ENCODE measurements at regions not wholly inside any gene's neighbourhood (a gene's known extent, or its start where the extent isn't known, plus 50 kb on each side); places are given as distances from the start of the nearest gene placed in this dataset.
"Not testable (repeated sequence)": the region's sequence is repeated elsewhere in the genome, so short reads cannot be mapped to it uniquely, and the experiment has no call there.

- no peak for DNase-seq
Measured at GRCh38 chr5:51034222-51034901, 348.9 kb upstream of the ISL1 start.

- no peak for DNase-seq
Measured at GRCh38 chr5:51039424-51040329, 343.6 kb upstream of the ISL1 start.

- DNase-seq = no peak
Measured at GRCh38 chr5:51043745-51044144, 339.5 kb upstream of the ISL1 start.

GRCh38 chr5:51047369-51047768, 335.9 kb upstream of the ISL1 start:
- DNase-seq = no peak

DNA sequence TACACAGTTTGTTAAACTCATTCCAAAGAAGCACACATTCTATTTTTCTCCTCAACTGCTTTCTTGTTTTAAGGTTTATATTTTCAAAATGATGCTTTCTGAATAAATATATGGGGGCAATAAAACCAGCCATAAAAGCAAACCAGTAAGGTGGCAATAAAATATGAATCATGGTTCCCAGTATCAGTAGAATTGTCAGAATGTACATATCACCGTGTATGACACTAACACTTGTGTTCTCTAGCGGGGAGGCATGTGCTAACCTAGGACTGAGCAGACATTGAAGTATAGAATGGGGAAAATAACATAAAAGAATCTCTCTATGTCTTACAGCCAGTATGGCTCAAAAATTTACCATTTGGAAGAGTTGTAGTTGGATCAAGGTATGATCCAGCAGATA, 329.9 kb upstream of the ISL1 start:
- no peak for DNase-seq

GRCh38 chr5:51060953-51061352, 322.3 kb upstream of the ISL1 start:
- no peak for DNase-seq

GRCh38 chr5:51072937-51073336, 310.3 kb upstream of the ISL1 start:
- no peak for DNase-seq

DNA sequence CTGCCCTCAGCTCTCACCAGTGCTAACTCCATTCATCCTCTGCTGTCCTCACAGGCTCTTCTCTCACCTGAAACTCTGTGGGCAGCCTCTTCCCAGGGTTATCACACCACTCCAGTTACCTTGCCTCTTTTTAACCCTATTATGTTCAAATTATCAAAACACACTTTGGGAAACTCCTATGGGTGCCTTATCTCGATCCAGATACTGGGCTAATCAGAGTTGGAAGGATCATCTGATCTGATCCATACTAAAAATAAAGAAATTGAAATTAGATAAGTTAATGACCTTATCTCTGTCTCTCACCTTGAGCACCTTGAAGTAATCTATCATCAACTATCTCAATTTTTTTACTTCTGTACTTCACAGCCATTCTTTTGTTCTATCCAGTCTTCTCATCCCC, 300.5 kb upstream of the ISL1 start:
- no peak for DNase-seq

GRCh38 chr5:51091816-51092215, 291.4 kb upstream of the ISL1 start:
- no peak for DNase-seq

DNA sequence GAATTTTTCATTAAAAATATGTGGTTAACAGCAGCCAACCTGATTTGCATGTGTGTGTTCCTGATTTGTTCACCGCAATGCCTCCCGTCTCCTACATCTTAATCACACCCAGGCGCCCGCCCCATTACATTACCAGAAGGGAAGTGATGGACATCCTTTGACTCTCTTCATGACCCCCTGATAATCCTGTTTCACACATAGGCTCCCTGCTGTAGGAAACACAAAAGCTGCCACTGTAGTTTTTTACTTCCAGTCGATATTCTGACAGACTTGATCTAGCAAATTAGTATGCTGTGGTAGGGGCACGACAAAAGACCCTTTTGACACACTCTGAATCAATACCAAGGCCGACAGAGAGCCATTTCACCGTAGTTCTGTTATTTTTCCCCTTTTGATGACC, 287.8 kb upstream of the ISL1 start:
- DNase-seq = no peak

DNA sequence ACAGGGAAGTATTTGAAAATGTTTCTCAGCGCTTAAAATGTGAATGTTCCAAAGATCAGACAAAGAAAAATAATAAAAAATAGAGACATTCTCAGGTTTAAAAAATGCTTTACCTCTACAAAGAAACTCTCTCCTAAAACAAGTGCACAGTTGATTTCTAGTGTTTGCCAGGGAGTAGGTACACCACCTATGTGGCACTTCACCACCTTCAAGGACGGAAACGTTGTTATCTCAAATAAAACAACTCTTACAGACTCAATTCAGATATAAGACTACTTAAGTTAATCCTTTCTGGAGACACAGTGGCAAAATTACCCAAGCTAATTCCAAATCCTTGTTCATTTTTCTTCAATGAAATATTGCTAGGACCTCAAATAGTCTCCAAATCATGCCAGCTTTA, 286.4 kb upstream of the ISL1 start:
- no peak for DNase-seq

DNA sequence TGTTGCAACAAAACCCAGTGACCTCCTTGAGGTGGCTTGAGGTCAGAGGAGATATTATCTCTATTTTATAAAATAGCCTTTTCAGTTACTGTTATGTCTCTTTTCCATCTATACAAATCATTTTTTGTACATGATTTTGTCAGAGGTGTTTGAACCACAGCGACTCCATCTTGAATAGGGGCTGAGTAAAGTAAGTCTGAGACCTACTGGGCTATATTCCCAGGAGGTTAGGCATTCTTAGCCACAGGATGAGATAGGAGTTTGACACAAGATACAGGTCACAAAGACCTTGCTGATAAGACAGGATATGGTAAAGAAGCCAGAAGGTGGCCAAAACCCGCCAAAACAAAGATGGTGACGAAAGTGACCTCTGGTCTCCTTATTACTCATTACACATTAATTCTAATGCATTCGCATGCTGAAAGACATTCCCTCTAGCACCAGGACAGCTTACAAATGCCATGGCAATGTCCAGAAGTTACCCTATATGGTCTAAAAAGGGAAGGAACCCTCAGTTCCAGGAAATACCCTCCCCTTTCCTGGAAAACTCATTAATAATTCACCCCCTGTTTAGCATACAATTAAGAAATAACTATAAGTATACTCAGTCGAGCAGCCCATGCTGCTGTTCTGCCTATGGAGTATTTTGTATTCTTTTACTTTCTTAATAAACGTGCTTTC, 283.9 kb upstream of the ISL1 start:
- DNase-seq = no peak

- DNase-seq = no peak
Measured at GRCh38 chr5:51104556-51104955, 278.7 kb upstream of the ISL1 start.

DNA sequence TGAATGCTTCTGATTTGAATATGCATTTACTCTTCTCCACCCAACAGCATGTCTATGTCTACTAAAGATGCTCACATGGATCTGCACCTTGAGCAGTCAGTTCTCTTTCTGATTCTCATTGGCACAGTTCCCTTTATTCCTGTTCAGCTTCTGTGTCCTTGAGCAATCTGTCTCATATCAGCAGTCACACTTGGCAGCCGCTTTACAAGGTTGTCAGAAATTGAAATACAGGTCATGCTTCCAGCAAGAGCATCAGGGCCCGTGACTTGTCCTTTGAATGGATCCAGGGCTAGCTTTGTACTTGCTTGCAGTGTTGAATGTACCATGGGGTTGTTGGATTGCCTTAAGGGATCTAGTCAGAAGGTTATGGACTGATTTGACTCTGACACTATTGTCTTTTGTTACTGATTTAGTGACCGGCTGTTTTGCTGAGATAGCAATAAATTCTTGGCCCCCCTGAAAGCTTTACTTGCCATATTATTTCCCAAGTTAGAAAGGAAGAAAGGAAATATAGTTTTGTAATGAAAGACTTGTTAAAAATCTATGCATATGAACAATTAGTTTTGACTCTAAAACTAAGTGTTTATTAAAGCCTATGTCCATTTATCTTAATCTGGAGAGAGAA, 273.4 kb upstream of the ISL1 start:
- no peak for DNase-seq

DNA sequence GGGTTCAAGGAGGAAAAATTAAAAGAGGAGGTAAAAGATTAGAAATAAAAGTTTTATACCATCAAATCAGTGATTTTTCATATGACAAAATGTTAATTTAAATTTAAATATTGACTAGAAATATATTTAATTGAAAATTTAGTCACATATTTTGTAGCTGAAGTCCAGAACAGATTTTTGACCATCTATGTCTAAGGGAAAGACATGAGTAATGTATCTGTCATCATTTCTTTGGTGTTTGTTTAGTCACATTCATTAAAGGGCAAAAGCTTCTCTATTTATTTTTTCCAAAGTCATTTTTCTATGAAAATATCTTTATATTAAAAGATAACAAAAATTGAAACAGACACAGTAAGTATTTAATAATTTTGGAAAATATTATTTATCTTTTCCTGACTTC, 252.0 kb upstream of the ISL1 start:
- no peak for DNase-seq

DNA sequence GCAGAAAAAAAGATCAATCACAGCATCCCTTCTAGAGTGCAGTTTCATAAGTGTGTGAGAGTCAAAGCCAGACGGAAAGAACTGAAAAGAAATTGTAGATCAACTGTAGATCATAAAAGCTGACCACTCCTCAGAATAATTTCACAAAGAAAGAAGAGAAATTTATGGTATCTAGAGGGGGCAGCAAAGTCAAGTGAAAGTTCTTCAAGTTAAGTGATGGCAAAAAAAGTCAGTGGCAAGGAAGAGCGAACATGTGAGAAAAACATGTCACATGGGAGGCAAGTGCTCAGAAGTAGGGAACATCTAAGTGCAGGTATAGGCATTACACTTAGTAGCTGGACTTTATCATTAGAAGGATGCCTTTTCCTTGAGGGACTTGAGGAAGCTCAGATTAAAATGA, 245.1 kb upstream of the ISL1 start:
- DNase-seq = no peak

DNA sequence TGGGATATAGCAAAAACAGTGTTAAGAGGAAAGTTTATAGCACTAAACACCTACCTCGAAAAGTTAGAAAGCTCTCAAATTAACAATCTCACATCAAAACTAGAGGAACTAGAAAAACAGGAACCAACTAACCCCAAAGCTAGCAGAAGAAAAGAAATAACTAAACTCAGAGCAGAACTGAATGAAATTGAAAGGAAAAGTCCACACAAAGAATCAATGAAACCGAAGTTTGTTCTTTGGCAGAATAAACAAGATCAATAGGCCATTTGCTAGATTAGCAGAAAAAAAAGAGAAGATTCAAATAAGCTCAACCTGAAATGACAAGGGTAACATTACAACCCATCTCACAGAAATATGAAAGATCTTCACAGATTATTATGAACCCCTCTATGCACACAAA, 234.8 kb upstream of the ISL1 start:
- no peak for DNase-seq

DNA sequence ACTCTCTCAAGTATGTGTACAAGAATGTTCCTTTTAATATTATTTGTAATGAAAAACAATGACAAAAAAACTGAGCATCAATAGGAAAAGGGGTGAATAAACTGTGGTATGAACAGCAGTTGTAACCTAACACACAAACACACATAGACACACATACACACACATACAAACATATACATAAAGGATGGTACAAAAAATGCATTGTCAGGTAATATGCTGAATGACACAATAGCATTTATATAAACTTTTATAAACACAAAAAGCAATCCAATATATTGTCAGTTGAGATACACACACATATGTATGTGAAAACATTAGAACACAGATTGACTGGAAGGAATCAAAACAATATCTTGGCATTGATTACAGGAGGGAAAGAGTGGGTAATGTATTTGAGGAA, 227.0 kb upstream of the ISL1 start:
- DNase-seq = no peak

DNA sequence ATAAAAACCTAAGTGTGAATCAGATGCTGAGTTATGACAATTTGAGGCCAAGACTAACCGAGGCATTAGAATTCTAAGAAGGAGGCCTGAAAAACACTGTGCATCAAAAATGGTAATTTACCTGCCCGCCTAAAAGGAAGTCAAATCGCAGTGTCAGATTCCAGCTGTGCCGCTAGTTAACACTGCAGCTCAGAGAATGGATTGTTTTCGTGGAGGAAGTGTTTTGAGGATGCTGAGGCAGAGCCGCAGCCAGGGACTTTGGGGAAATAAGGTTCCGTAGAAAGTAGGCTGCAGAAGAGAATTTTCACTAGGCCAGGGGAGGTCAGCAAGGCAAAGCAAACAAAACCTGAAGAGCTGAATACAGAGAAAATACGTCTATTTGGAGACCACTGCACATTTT, 226.4 kb upstream of the ISL1 start:
- DNase-seq = no peak

DNA sequence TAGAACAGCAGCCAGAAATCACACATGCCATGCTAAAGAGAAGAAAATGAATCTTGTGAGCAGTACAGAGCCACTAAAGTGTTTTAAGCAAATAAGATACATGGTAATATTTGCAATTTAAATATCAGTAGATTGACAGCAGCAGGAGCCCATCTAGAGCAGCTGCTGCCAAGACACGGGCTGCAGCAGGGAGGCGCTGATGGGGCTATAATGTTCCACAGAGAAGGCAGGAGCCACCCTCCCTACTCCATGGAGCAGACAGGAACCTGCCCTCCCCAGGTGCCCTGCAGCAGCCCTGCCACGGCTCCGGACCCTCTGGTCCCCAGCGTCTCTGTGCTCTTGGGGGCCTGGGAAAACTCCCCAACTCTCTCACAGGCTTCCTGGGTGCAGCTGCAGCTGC, 224.1 kb upstream of the ISL1 start:
- DNase-seq = no peak

GRCh38 chr5:51159606-51160005, 223.6 kb upstream of the ISL1 start:
- no peak for DNase-seq

- DNase-seq = no peak
Measured at GRCh38 chr5:51162245-51162644, 221.0 kb upstream of the ISL1 start.

DNA sequence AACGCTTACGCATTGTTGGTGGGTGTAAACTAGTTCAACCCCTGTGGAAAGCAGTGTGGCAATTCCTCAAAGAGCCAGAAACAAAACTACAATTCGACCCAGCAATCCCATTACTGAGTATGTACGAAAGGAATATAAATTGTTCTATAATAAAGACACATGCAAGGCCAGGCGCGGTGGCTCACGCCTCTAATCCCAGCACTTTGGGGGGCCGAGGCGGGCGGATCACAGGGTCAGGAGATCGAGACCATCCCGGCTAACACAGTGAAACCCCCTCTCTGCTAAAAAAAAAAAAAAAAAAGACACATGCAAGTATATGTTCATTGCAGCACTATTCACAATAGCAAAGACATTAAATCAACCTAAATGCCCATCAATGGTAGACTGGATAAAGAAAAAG, 217.6 kb upstream of the ISL1 start:
- not testable (repeated sequence) for DNase-seq

Data from stimulated activated CD4-positive, alpha-beta T cell treated with anti-CD3 and anti-CD28 coated beads, Interleukin-4, amount 100 ng/mL, for 24 hours (primary cell).